G401 (cell line): ENCODE measurements at regions not wholly inside any gene's neighbourhood (a gene's known extent, or its start where the extent isn't known, plus 50 kb on each side); places are given as distances from the start of the nearest gene placed in this dataset.
"Not testable (repeated sequence)": the region's sequence is repeated elsewhere in the genome, so short reads cannot be mapped to it uniquely, and the experiment has no call there.

Experiments
- DNase-seq: peaks from one replicate; pipeline ENCODE4 v3.0.0-alpha.2; 2015; ENCODE audit warnings: low spot score
- in situ Hi-C: cut with HindIII; loops from 2 replicates; pipeline ENCODE4 v1.10.0; 2016; ENCODE audit warnings: low sequenced_read_pairs, mixed read lengths

- in situ Hi-C loops, result no loop called here
Observed at GRCh38 chr4:114034189-114034588, 54.7 kb upstream of the ARSJ start.

GRCh38 chr4:114036426-114036825 is 57.0 kb upstream of the ARSJ start:
- in situ Hi-C loops, result no loop called here
- peak; percentile 39 for DNase-seq

More at GRCh38 chr4:114034189-114034588, 54.7 kb upstream of the ARSJ start:
- DNase-seq, result no peak

- DNase-seq, result peak; percentile 58
- in situ Hi-C loops, result no loop called here
Observed at GRCh38 chr4:114036864-114037263, 57.4 kb upstream of the ARSJ start.

- no peak for DNase-seq
- in situ Hi-C loops, result no loop called here
Observed at GRCh38 chr4:114037988-114038387, 58.5 kb upstream of the ARSJ start.

- DNase-seq, result no peak
- in situ Hi-C loops, result no loop called here
Observed at GRCh38 chr4:114038762-114039387, 59.4 kb upstream of the ARSJ start.

GRCh38 chr4:114040319-114041116 is 61.1 kb upstream of the ARSJ start:
- peak; percentile 50 for DNase-seq
- in situ Hi-C loops, result no loop called here

- no peak for DNase-seq
- in situ Hi-C loops, result no loop called here
Observed at GRCh38 chr4:114041117-114041475, 61.6 kb upstream of the ARSJ start.

- peak; percentile 22 for DNase-seq
- in situ Hi-C loops, result no loop called here
Observed at GRCh38 chr4:114043116-114043515, 63.7 kb upstream of the ARSJ start.

GRCh38 chr4:114044351-114044750 is 64.9 kb upstream of the ARSJ start:
- in situ Hi-C loops, DNase-seq: not testable (repeated sequence)

GRCh38 chr4:114046331-114046730 is 66.9 kb upstream of the ARSJ start:
- DNase-seq, result no peak
- in situ Hi-C loops, result no loop called here

GRCh38 chr4:114048154-114048553 is 68.7 kb upstream of the ARSJ start:
- DNase-seq, in situ Hi-C loops: not testable (repeated sequence)

- DNase-seq, result no peak
- in situ Hi-C loops, result no loop called here
Observed at GRCh38 chr4:114052227-114052626, 72.8 kb upstream of the ARSJ start.

- in situ Hi-C loops, result no loop called here
- DNase-seq, result no peak
Observed at GRCh38 chr4:114056599-114056998, 77.2 kb upstream of the ARSJ start.

- DNase-seq, result no peak
- in situ Hi-C loops, result no loop called here
Observed at GRCh38 chr4:114057746-114058145, 78.3 kb upstream of the ARSJ start.

GRCh38 chr4:114062499-114062898 is 83.1 kb upstream of the ARSJ start:
- in situ Hi-C loops, result no loop called here
- no peak for DNase-seq

- DNase-seq, result no peak
- in situ Hi-C loops, result no loop called here
Observed at GRCh38 chr4:114072781-114073180, 93.3 kb upstream of the ARSJ start.

- no peak for DNase-seq
- in situ Hi-C loops, result no loop called here
Observed at GRCh38 chr4:114076899-114077570, 97.6 kb upstream of the ARSJ start.

- DNase-seq, result no peak
- in situ Hi-C loops, result no loop called here
Observed at GRCh38 chr4:114077610-114078009, 98.2 kb upstream of the ARSJ start.

- in situ Hi-C loops, result no loop called here
- DNase-seq, result no peak
Observed at GRCh38 chr4:114078636-114079035, 99.2 kb upstream of the ARSJ start.

GRCh38 chr4:114081783-114082182 is 102.3 kb upstream of the ARSJ start:
- in situ Hi-C loops, result no loop called here
- no peak for DNase-seq
